Heart right ventricle (tissue), 16 donors: ENCODE measurements at regions not wholly inside any gene's neighbourhood (a gene's known extent, or its start where the extent isn't known, plus 50 kb on each side); places are given as distances from the start of the nearest gene placed in this dataset.
"Not testable (repeated sequence)": the region's sequence is repeated elsewhere in the genome, so short reads cannot be mapped to it uniquely, and the experiment has no call there.

ENCODE experiments used
- ATAC-seq, 8 donors: fragments of 200-7000 bp; cut with Tn5 transposase; one replicate each; pipeline ENCODE4 v1.9.1; 2020; ENCODE audit warnings: mild to moderate bottlenecking in 8 of 8, moderate library complexity in 8 of 8, moderate number of reproducible peaks in 1 of 8
- DNase-seq, 2 donors: peaks; one replicate each; pipeline ENCODE4 v3.0.0-alpha.2; 2020
- H3K27ac ChIP-seq, 10 donors: fragments of 200-600 bp; sonication (generic) in 2 of 10; one replicate each; pipeline versions ENCODE4 v1.5.0 to v1.8.0; 2020 to 2022; ENCODE audit warnings: mild to moderate bottlenecking in 3 of 10
- H3K27me3 ChIP-seq, 7 donors: fragments of 200-600 bp; one replicate each; pipeline ENCODE4 v1.8.0; 2021 to 2022; ENCODE audit warnings: mild to moderate bottlenecking in 2 of 7
- H3K36me3 ChIP-seq, 9 donors: fragments of 200-600 bp; sonication (generic) in 1 of 9; one replicate each; pipeline versions ENCODE4 v1.5.0 to v1.8.0; 2020 to 2022; ENCODE audit warnings: mild to moderate bottlenecking in 2 of 9
- H3K4me1 ChIP-seq, 9 donors: fragments of 200-600 bp; sonication (generic) in 1 of 9; one replicate each; pipeline versions ENCODE4 v1.5.0 to v1.8.0; 2020 to 2022; ENCODE audit warnings: mild to moderate bottlenecking in 4 of 9
- H3K4me3 ChIP-seq, 10 donors: fragments of 200-600 bp; sonication (generic) in 2 of 10; one replicate each; pipeline versions ENCODE4 v1.5.0 to v1.8.0; 2020 to 2022; ENCODE audit warnings: mild to moderate bottlenecking in 7 of 10, moderate library complexity in 2 of 10
- H3K9me3 ChIP-seq, 11 donors: fragments of 200-600 bp in 10 of 11; sonication (generic) in 2 of 11; one replicate each; pipeline versions ENCODE4 v1.5.0 to v1.8.0; 2013 to 2022; ENCODE audit warnings: mild to moderate bottlenecking in 2 of 11, control low read depth in 1 of 11, moderate library complexity in 1 of 11
- WGBS, 2 donors: extraction: QIAGEN DNeasy Blood & Tissue Kit; methylation state at CpG; one replicate each; pipeline ENCODE4 v1.1.7; 2013; ENCODE audit warnings: inconsistent platforms in 1 of 2; 5-methylcytosine and 5-hydroxymethylcytosine counted together
- intact Hi-C, 10 donors: fragments of 100-400 bp; cut with DNase I; formaldehyde crosslinking; loops; one replicate each; pipeline versions ENCODE4 v1.11.1 to v1.14.2; 2022
- TF ChIP-seq, protein P1 (sequence below), 9 donors: fragments of 200-600 bp; sonication (generic) in 2 of 9; IDR thresholded peaks; one replicate each; pipeline versions ENCODE4 v1.5.0 to v1.8.0; 2021 to 2022; ENCODE audit warnings: antibody characterized with exemption in 9 of 9, mild to moderate bottlenecking in 5 of 9, moderate library complexity in 1 of 9
- donor health status: Arrhythmogenic right ventricular cardiomyopathy.
- donor health status: ischemic (EF 13 %, LVEDD 7.1; RV severe dilation, severe dysfunction).
- donor health status: healthy with polysubstance abuse.
- donor health status: DM: no; HTN: yes; CAD: no.
- donor health status: DM: no; HTN: no; CAD: no.
- donor health status: ischemic (EF 25% LVEDD 6.9; RV normal size, moderate dysfunction).
- donor health status: ischemic (EF 25% LVEDD 5.7; RV mildly dilated, moderate dysfunction).
- donor health status: healthy.
- donor health status: DM: yes; HTN: yes; CAD: no.
- donor health status: Ischemic cardiomyopathy.
- donor health status: ischemic (EF 35%, LVEDD 5.7; RV mildly dilated, moderate dysfunction).
- donor health status: nonischemic (EF 11% LVEDD 7.7; RV severe dilation, severe dysfunction).
- donor health status: DM: yes; HTN: yes; CAD: no.
- donor health status: PGD.
- donor health status: ischemic (EF 29% LVEDD 5.4; RV normal size, mild dysfunction).
- donor health status: nonischemic (EF 23%, LVEDD 6.1; RV moderate dilation, normal function).

GRCh38 chr1:214764502-214764901, 161.5 kb downstream of the CENPF start:
- H3K27ac ChIP-seq = no peak overlapping the region
- intact Hi-C loops = no loop called here
- H3K36me3 ChIP-seq = no peaks in the 10 kb centered on the region
- no peak overlapping the region for H3K4me3 ChIP-seq
- H3K4me1 ChIP-seq = no peaks in the 10 kb centered on the region
- H3K27me3 ChIP-seq = no peaks in the 10 kb centered on the region
- ATAC-seq = peak in 1 of 8 donors; percentile 17
- DNase-seq = no peak
- 65 to 74% methylated on average over 1 of the region's 1 CpG for WGBS, 2 donors
- peaks cover 0 to 60% (median 38%) of the 10 kb centered on the region in 11 donors for H3K9me3 ChIP-seq
- TF ChIP-seq, protein P1, sequence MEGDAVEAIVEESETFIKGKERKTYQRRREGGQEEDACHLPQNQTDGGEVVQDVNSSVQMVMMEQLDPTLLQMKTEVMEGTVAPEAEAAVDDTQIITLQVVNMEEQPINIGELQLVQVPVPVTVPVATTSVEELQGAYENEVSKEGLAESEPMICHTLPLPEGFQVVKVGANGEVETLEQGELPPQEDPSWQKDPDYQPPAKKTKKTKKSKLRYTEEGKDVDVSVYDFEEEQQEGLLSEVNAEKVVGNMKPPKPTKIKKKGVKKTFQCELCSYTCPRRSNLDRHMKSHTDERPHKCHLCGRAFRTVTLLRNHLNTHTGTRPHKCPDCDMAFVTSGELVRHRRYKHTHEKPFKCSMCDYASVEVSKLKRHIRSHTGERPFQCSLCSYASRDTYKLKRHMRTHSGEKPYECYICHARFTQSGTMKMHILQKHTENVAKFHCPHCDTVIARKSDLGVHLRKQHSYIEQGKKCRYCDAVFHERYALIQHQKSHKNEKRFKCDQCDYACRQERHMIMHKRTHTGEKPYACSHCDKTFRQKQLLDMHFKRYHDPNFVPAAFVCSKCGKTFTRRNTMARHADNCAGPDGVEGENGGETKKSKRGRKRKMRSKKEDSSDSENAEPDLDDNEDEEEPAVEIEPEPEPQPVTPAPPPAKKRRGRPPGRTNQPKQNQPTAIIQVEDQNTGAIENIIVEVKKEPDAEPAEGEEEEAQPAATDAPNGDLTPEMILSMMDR (IDR thresholded peaks at IDR 0.05) = no peak

GRCh38 chr1:214767221-214767620, 164.2 kb downstream of the CENPF start:
- H3K4me1 ChIP-seq = no peaks in the 10 kb centered on the region
- no peak overlapping the region for H3K4me3 ChIP-seq
- H3K36me3 ChIP-seq = no peaks in the 10 kb centered on the region
- TF ChIP-seq, protein P1 (IDR thresholded peaks at IDR 0.05) = no peak
- H3K9me3 ChIP-seq = peaks cover 0 to 36% (median 18%) of the 10 kb centered on the region in 11 donors
- DNase-seq = no peak
- H3K27me3 ChIP-seq = no peaks in the 10 kb centered on the region
- H3K27ac ChIP-seq = no peak overlapping the region
- intact Hi-C loops = no loop called here
- ATAC-seq = no peak

- H3K27me3 ChIP-seq, H3K36me3 ChIP-seq, intact Hi-C loops, H3K27ac ChIP-seq, ATAC-seq, DNase-seq, H3K4me3 ChIP-seq, H3K4me1 ChIP-seq: not testable (repeated sequence)
- H3K9me3 ChIP-seq = peaks cover 0 to 12% (median 0%) of the 10 kb centered on the region in 11 donors
Measured at GRCh38 chr1:214769666-214770065, 166.7 kb downstream of the CENPF start.

GRCh38 chr1:214777364-214777763, 174.4 kb downstream of the CENPF start:
- 94 to 97% methylated on average over 3 of the region's 3 CpGs for WGBS, 2 donors
- ATAC-seq (no peak), DNase-seq (no peak)
- no peak overlapping the region for H3K27ac ChIP-seq
- no peaks in the 10 kb centered on the region for H3K4me1 ChIP-seq
- no peak overlapping the region for H3K4me3 ChIP-seq
- H3K27me3 ChIP-seq = no peaks in the 10 kb centered on the region
- intact Hi-C loops = no loop called here
- H3K36me3 ChIP-seq = no peaks in the 10 kb centered on the region
- TF ChIP-seq, protein P1 (IDR thresholded peaks at IDR 0.05) = no peak
- peaks cover 0 to 3% (median 0%) of the 10 kb centered on the region in 11 donors for H3K9me3 ChIP-seq

DNA sequence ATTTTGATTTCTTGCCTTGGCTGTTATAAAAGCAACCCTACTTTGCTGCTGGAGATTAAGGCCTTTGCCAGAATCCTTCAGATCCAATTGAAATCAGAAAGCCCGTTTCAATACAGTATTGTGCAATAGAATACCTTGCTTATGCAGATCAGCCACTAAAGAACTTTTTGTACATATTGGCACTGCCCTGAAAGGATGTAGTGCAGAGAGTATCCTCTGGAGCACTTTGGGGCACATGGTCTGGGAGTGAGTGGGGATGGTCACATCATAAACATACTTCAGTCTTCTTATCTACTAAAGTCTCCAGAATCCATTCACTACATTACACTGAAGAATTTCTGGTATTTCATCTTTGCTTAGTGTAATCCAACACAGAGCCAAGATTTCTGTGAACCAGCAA, 189.0 kb downstream of the CENPF start:
- H3K4me3 ChIP-seq = no peak overlapping the region
- ATAC-seq = no peak
- TF ChIP-seq, protein P1 (IDR thresholded peaks at IDR 0.05) = no peak
- DNase-seq = no peak
- peaks cover 0 to 3% (median 0%) of the 10 kb centered on the region in 11 donors for H3K9me3 ChIP-seq
- H3K4me1 ChIP-seq = no peaks in the 10 kb centered on the region
- H3K27me3 ChIP-seq = no peaks in the 10 kb centered on the region
- H3K27ac ChIP-seq = no peak overlapping the region
- intact Hi-C loops = no loop called here
- H3K36me3 ChIP-seq = no peaks in the 10 kb centered on the region
- WGBS, 2 donors = 45 to 72% methylated on average over 1 of the region's 1 CpG
